H9 (cell line): ENCODE measurements at regions not wholly inside any gene's neighbourhood (a gene's known extent, or its start where the extent isn't known, plus 50 kb on each side); places are given as distances from the start of the nearest gene placed in this dataset.

Experiments used
- DNase-seq: peaks from one replicate; pipeline ENCODE4 v3.0.0-alpha.2; 2017
- H2AFZ ChIP-seq: one replicate; pipeline ENCODE4 v1.6.1; 2013; ENCODE audit warnings: mild to moderate bottlenecking, low read length, control low read depth, moderate library complexity
- H2AK5ac ChIP-seq: 2 replicates; pipeline ENCODE4 v1.6.1; 2013; ENCODE audit warnings: low read length, control low read depth, mixed read lengths; ENCODE audit not compliant: insufficient read length
- H2BK120ac ChIP-seq: one replicate; pipeline ENCODE4 v1.6.1; 2013; ENCODE audit warnings: low read depth, mild to moderate bottlenecking, low read length, control low read depth, inconsistent platforms; ENCODE audit not compliant: poor library complexity, severe bottlenecking
- H2BK12ac ChIP-seq: 2 replicates; pipeline ENCODE4 v1.6.1; 2013; ENCODE audit warnings: low read length, control low read depth, mixed read lengths, low read depth; ENCODE audit not compliant: insufficient read length
- H2BK15ac ChIP-seq: 2 replicates; pipeline ENCODE4 v1.6.1; 2013; ENCODE audit warnings: low read depth, low read length, control low read depth
- H2BK20ac ChIP-seq: one replicate; pipeline ENCODE4 v1.6.1; 2013; ENCODE audit warnings: low read depth, mild to moderate bottlenecking, low read length, control low read depth, inconsistent platforms; ENCODE audit not compliant: poor library complexity, severe bottlenecking
- H2BK5ac ChIP-seq: 2 replicates; pipeline ENCODE4 v1.6.1; 2013; ENCODE audit warnings: low read length, control low read depth, mixed read lengths; ENCODE audit not compliant: insufficient read length
- H3K14ac ChIP-seq: 2 replicates; pipeline ENCODE4 v1.6.1; 2013; ENCODE audit warnings: low read length, control low read depth; ENCODE audit not compliant: insufficient read depth
- H3K18ac ChIP-seq: 2 replicates; pipeline ENCODE4 v1.6.1; 2013; ENCODE audit warnings: low read depth, mild to moderate bottlenecking, mixed read lengths, low read length, control low read depth; ENCODE audit not compliant: insufficient read length
- H3K23ac ChIP-seq: 2 replicates; pipeline ENCODE4 v1.6.1; 2013; ENCODE audit warnings: low read length, control low read depth, mixed read lengths, low read depth; ENCODE audit not compliant: insufficient read length
- H3K23me2 ChIP-seq: 2 replicates; pipeline ENCODE4 v1.6.1; 2013; ENCODE audit warnings: low read depth, mild to moderate bottlenecking, mixed read lengths, low read length, control low read depth; ENCODE audit not compliant: insufficient read length, poor library complexity, severe bottlenecking
- H3K27ac ChIP-seq: 2 replicates; pipeline ENCODE4 v1.5.1; 2013; ENCODE audit warnings: low read length, control low read depth, mixed read lengths, low read depth; ENCODE audit not compliant: insufficient read length
- H3K27me3 ChIP-seq: 2 replicates; pipeline ENCODE4 v1.6.1; 2013; ENCODE audit warnings: low read length, control low read depth, inconsistent platforms; ENCODE audit not compliant: insufficient read depth
- H3K4ac ChIP-seq: 2 replicates; pipeline ENCODE4 v1.6.1; 2013; ENCODE audit warnings: low read depth, mild to moderate bottlenecking, control low read depth, inconsistent platforms, low read length, moderate library complexity
- H3K4me1 ChIP-seq: 2 replicates; pipeline ENCODE4 v1.6.1; 2013; ENCODE audit warnings: low read length, control low read depth, inconsistent platforms; ENCODE audit not compliant: insufficient read depth
- H3K4me2 ChIP-seq: 2 replicates; pipeline ENCODE4 v1.6.1; 2013; ENCODE audit warnings: low read length, control low read depth, mixed read lengths; ENCODE audit not compliant: insufficient read length, insufficient read depth
- H3K56ac ChIP-seq: 2 replicates; pipeline ENCODE4 v1.6.1; 2013; ENCODE audit warnings: low read depth, mild to moderate bottlenecking, mixed read lengths, low read length, control low read depth; ENCODE audit not compliant: insufficient read length
- H3K79me1 ChIP-seq: 2 replicates; pipeline ENCODE4 v1.6.1; 2013; ENCODE audit warnings: low read depth, mild to moderate bottlenecking, moderate library complexity, low read length, control low read depth, inconsistent platforms; ENCODE audit not compliant: insufficient read depth, poor library complexity, severe bottlenecking
- H3K79me2 ChIP-seq: 2 replicates; pipeline ENCODE4 v1.6.1; 2013; ENCODE audit warnings: low read length, control low read depth, inconsistent platforms; ENCODE audit not compliant: insufficient read depth
- H3K9ac ChIP-seq: 2 replicates; pipeline ENCODE4 v1.6.1; 2013; ENCODE audit warnings: low read length, control low read depth, mixed read lengths; ENCODE audit not compliant: insufficient read length; ENCODE audit errors: extremely low read depth
- H3K9me3 ChIP-seq: one replicate; pipeline ENCODE4 v1.6.1; 2013; ENCODE audit warnings: low read depth, low read length, inconsistent platforms; ENCODE audit not compliant: control insufficient read depth
- H3T11ph ChIP-seq: one replicate; pipeline ENCODE4 v1.6.1; 2013; ENCODE audit warnings: mild to moderate bottlenecking, low read length, control low read depth, inconsistent platforms
- H4K20me1 ChIP-seq: one replicate; pipeline ENCODE4 v1.6.1; 2013; ENCODE audit not compliant: control insufficient read depth, insufficient read length, insufficient read depth
- H4K5ac ChIP-seq: 2 replicates; pipeline ENCODE4 v1.6.1; 2013; ENCODE audit warnings: low read depth, mild to moderate bottlenecking, mixed read lengths, low read length, control low read depth; ENCODE audit not compliant: insufficient read length
- H4K8ac ChIP-seq: replicated peaks from 2 replicates; pipeline ENCODE4 v1.6.1; 2013; ENCODE audit warnings: low read length, control low read depth, mixed read lengths, low read depth; ENCODE audit not compliant: insufficient read length
- H4K91ac ChIP-seq: 2 replicates; pipeline ENCODE4 v1.6.1; 2013; ENCODE audit warnings: low read depth, mild to moderate bottlenecking, moderate library complexity, mixed read lengths, low read length, control low read depth; ENCODE audit not compliant: insufficient read length
- H3K27ac Mint-ChIP-seq, 3 experiments: 2 replicates in 2 of 3; 3 replicates in 1 of 3; pipeline ENCODE4 v1.8.0; 2020 to 2021; ENCODE audit warnings: mixed read lengths in 3 of 3, mild to moderate bottlenecking in 1 of 3, moderate library complexity in 1 of 3
- H3K27me3 Mint-ChIP-seq: 2 replicates; pipeline ENCODE4 v1.8.0; 2021; ENCODE audit warnings: low read depth, mild to moderate bottlenecking, moderate library complexity, mixed read lengths
- H3K36me3 Mint-ChIP-seq, 3 experiments: 2 replicates in 2 of 3; 3 replicates in 1 of 3; pipeline ENCODE4 v1.8.0; 2020 to 2021; ENCODE audit warnings: low read depth in 3 of 3, mixed read lengths in 3 of 3; ENCODE audit not compliant: insufficient read depth in 1 of 3
- H3K4me1 Mint-ChIP-seq, 2 experiments: 2 replicates each; pipeline ENCODE4 v1.8.0; 2020; ENCODE audit warnings: mixed read lengths in 2 of 2
- H3K4me3 Mint-ChIP-seq, 2 experiments: 2 replicates in 1 of 2; 3 replicates in 1 of 2; pipeline ENCODE4 v1.8.0; 2020 to 2021; ENCODE audit warnings: mild to moderate bottlenecking in 2 of 2, mixed read lengths in 2 of 2, moderate library complexity in 1 of 2
- H3K9me3 Mint-ChIP-seq, 2 experiments: 2 replicates in 1 of 2; 3 replicates in 1 of 2; pipeline ENCODE4 v1.8.0; 2020; ENCODE audit warnings: mild to moderate bottlenecking in 2 of 2, mixed read lengths in 2 of 2, moderate library complexity in 1 of 2
- WGBS: extraction: QIAGEN DNeasy Blood & Tissue Kit; methylation state at CpG from one replicate; pipeline ENCODE4 v1.1.7; 2013; ENCODE audit warnings: missing lambda C conversion rate, low lambda C conversion rate, mixed read lengths; ENCODE audit not compliant: insufficient read length; ENCODE audit errors: extremely low coverage; 5-methylcytosine and 5-hydroxymethylcytosine counted together
- TF ChIP-seq, protein P1 (sequence below): fragments of 200-600 bp; sonication (generic); conservative IDR thresholded peaks from 3 replicates; pipeline ENCODE4 v1.8.0; 2021; ENCODE audit warnings: antibody characterized with exemption, mild to moderate bottlenecking

DNA sequence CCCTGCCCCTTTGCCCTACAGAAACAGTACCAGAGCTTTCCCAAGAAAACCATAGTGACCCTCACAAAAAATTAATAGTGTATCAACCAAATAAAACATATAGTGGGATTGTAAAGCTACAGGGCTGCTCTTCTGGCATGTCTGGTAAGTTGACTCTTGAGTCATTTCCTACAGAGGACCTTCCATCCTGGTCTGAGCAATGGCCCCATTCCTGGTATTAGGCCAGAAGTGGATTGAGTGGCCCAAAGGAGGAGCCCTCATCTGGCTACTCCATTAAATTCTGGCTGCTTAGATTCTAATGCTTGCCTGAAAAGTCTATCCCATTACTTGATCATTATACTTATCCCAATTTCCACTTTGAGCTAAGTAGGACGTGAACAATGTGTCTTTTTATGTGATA lies 150.9 kb upstream of the HMGN3 start:
- no peak overlapping the region for H2BK15ac ChIP-seq
- no peak overlapping the region for H2BK120ac ChIP-seq
- no peak overlapping the region for H2AK5ac ChIP-seq
- no peak overlapping the region for H3K14ac ChIP-seq
- H3K79me1 ChIP-seq = no peaks in the 10 kb centered on the region
- no peak overlapping the region for H3K9ac ChIP-seq
- no peak overlapping the region for H3K4ac ChIP-seq
- H3K23me2 ChIP-seq = no peaks in the 10 kb centered on the region
- Mint-ChIP-seq H3K27ac (no peak overlapping the region), H3K4me1 (peaks cover 9 to 13% of the 10 kb centered on the region in 2 experiments), H3K9me3 (peaks cover 1 to 2% of the 10 kb centered on the region in 2 experiments; a peak in 2 of 5 replicates), H3K36me3 (no peaks in the 10 kb centered on the region), H3K4me3 (no peak overlapping the region), H3K27me3 (no peaks in the 10 kb centered on the region)
- no peak overlapping the region for H2BK20ac ChIP-seq
- H3K27ac ChIP-seq = no peak overlapping the region
- H3T11ph ChIP-seq = no peak overlapping the region
- no peak overlapping the region for H2BK5ac ChIP-seq
- H4K8ac ChIP-seq = no peak overlapping the region
- H3K4me1 ChIP-seq = no peaks in the 10 kb centered on the region
- no peak overlapping the region for H3K56ac ChIP-seq
- H4K91ac ChIP-seq = no peak overlapping the region
- no peak overlapping the region for H3K23ac ChIP-seq
- no peaks in the 10 kb centered on the region for H3K27me3 ChIP-seq
- no peak overlapping the region for H3K4me2 ChIP-seq
- TF ChIP-seq, protein P1, sequence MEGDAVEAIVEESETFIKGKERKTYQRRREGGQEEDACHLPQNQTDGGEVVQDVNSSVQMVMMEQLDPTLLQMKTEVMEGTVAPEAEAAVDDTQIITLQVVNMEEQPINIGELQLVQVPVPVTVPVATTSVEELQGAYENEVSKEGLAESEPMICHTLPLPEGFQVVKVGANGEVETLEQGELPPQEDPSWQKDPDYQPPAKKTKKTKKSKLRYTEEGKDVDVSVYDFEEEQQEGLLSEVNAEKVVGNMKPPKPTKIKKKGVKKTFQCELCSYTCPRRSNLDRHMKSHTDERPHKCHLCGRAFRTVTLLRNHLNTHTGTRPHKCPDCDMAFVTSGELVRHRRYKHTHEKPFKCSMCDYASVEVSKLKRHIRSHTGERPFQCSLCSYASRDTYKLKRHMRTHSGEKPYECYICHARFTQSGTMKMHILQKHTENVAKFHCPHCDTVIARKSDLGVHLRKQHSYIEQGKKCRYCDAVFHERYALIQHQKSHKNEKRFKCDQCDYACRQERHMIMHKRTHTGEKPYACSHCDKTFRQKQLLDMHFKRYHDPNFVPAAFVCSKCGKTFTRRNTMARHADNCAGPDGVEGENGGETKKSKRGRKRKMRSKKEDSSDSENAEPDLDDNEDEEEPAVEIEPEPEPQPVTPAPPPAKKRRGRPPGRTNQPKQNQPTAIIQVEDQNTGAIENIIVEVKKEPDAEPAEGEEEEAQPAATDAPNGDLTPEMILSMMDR = no peak
- H2AFZ ChIP-seq = no peak overlapping the region
- no peaks in the 10 kb centered on the region for H3K79me2 ChIP-seq
- DNase-seq = no peak
- WGBS = no CpG with 5 or more reads among the region's 1 CpG
- H3K18ac ChIP-seq = no peak overlapping the region
- H3K9me3 ChIP-seq = no peaks in the 10 kb centered on the region
- no peak overlapping the region for H2BK12ac ChIP-seq
- no peaks in the 10 kb centered on the region for H4K20me1 ChIP-seq
- no peak overlapping the region for H4K5ac ChIP-seq
